ENCODE measurements at regions not wholly inside any gene's neighbourhood (a gene's known extent, or its start where the extent isn't known, plus 50 kb on each side); places are given as distances from the start of the nearest gene placed in this dataset.

GRCh38 chr2:35787302-35788031 lies 568.1 kb upstream of the CRIM1 start:
- H3K9me3 ChIP-seq (ENCODE audit: insufficient read depth, low read depth, low read length) = peaks cover 13% of the 10 kb centered on the region; the same call in 1 of the 2 replicates
- no peaks in the 10 kb centered on the region for H3K36me3 ChIP-seq (ENCODE audit: insufficient read depth, low read depth, low read length)

GRCh38 chr2:35785564-35785963 lies 570.0 kb upstream of the CRIM1 start:
- H3K36me3 ChIP-seq (ENCODE audit: insufficient read depth, low read depth, low read length) = no peaks in the 10 kb centered on the region
- no peak overlapping the region for H3K9ac ChIP-seq (ENCODE audit: low read depth, low read length)
- no peaks in the 10 kb centered on the region for H3K27me3 ChIP-seq (ENCODE audit: insufficient read depth, low read length)
- H3K27ac ChIP-seq (ENCODE audit: low read length) = no peak overlapping the region
- no peaks in the 10 kb centered on the region for H3K4me1 ChIP-seq (ENCODE audit: insufficient read depth, low read length)
- peaks cover 13% of the 10 kb centered on the region for H3K9me3 ChIP-seq (ENCODE audit: insufficient read depth, low read depth, low read length)
- no peak overlapping the region for H3K4me3 ChIP-seq (ENCODE audit: low read length)

More at GRCh38 chr2:35787302-35788031, 568.1 kb upstream of the CRIM1 start:
- H3K4me1 ChIP-seq (ENCODE audit: insufficient read depth, low read length) = no peaks in the 10 kb centered on the region; the same call in 1 of the 2 replicates
- no peak overlapping the region for H3K27ac ChIP-seq (ENCODE audit: low read length)
- H3K9ac ChIP-seq (ENCODE audit: low read depth, low read length) = no peak overlapping the region
- no peak overlapping the region for H3K4me3 ChIP-seq (ENCODE audit: low read length)
- no peaks in the 10 kb centered on the region for H3K27me3 ChIP-seq (ENCODE audit: insufficient read depth, low read length)

- Histone ChIP-seq H3K36me3 (ENCODE audit: insufficient read depth, low read depth, low read length) (no peaks in the 10 kb centered on the region), H3K27me3 (ENCODE audit: insufficient read depth, low read length) (no peaks in the 10 kb centered on the region), H3K4me3 (ENCODE audit: low read length) (no peak overlapping the region), H3K4me1 (ENCODE audit: insufficient read depth, low read length) (no peaks in the 10 kb centered on the region), H3K9me3 (ENCODE audit: insufficient read depth, low read depth, low read length) (peaks cover 13% of the 10 kb centered on the region), H3K27ac (ENCODE audit: low read length) (no peak overlapping the region), H3K9ac (ENCODE audit: low read depth, low read length) (no peak overlapping the region)
Observed at GRCh38 chr2:35784777-35785176, 570.8 kb upstream of the CRIM1 start.

GRCh38 chr2:35783723-35784122 lies 571.9 kb upstream of the CRIM1 start:
- Histone ChIP-seq H3K9me3 (ENCODE audit: insufficient read depth, low read depth, low read length) (peaks cover 13% of the 10 kb centered on the region), H3K9ac (ENCODE audit: low read depth, low read length) (no peak overlapping the region), H3K27ac (ENCODE audit: low read length) (no peak overlapping the region), H3K4me3 (ENCODE audit: low read length) (no peak overlapping the region), H3K36me3 (ENCODE audit: insufficient read depth, low read depth, low read length) (no peaks in the 10 kb centered on the region), H3K4me1 (ENCODE audit: insufficient read depth, low read length) (no peaks in the 10 kb centered on the region), H3K27me3 (ENCODE audit: insufficient read depth, low read length) (no peaks in the 10 kb centered on the region)

GRCh38 chr2:35741556-35741955 lies 614.0 kb upstream of the CRIM1 start:
- Histone ChIP-seq H3K9ac (ENCODE audit: low read depth, low read length) (no peak overlapping the region), H3K36me3 (ENCODE audit: insufficient read depth, low read depth, low read length) (no peaks in the 10 kb centered on the region), H3K9me3 (ENCODE audit: insufficient read depth, low read depth, low read length) (no peaks in the 10 kb centered on the region), H3K4me3 (ENCODE audit: low read length) (no peak overlapping the region), H3K27me3 (ENCODE audit: insufficient read depth, low read length) (no peaks in the 10 kb centered on the region), H3K4me1 (ENCODE audit: insufficient read depth, low read length) (no peaks in the 10 kb centered on the region; the same call in 1 of the 2 replicates), H3K27ac (ENCODE audit: low read length) (no peak overlapping the region)

- Histone ChIP-seq H3K27ac (ENCODE audit: low read length) (no peak overlapping the region), H3K9me3 (ENCODE audit: insufficient read depth, low read depth, low read length) (no peaks in the 10 kb centered on the region), H3K27me3 (ENCODE audit: insufficient read depth, low read length) (no peaks in the 10 kb centered on the region), H3K4me3 (ENCODE audit: low read length) (no peak overlapping the region), H3K36me3 (ENCODE audit: insufficient read depth, low read depth, low read length) (no peaks in the 10 kb centered on the region), H3K4me1 (ENCODE audit: insufficient read depth, low read length) (0 out of 2 replicates have a peak, but pooled peaks cover 2% of the 10 kb centered on the region), H3K9ac (ENCODE audit: low read depth, low read length) (no peak overlapping the region)
Observed at GRCh38 chr2:35731674-35732073, 623.9 kb upstream of the CRIM1 start.

- Histone ChIP-seq H3K27me3 (ENCODE audit: insufficient read depth, low read length) (no peaks in the 10 kb centered on the region), H3K4me1 (ENCODE audit: insufficient read depth, low read length) (no peaks in the 10 kb centered on the region), H3K36me3 (ENCODE audit: insufficient read depth, low read depth, low read length) (no peaks in the 10 kb centered on the region), H3K27ac (ENCODE audit: low read length) (no peak overlapping the region), H3K4me3 (ENCODE audit: low read length) (no peak overlapping the region), H3K9ac (ENCODE audit: low read depth, low read length) (no peak overlapping the region), H3K9me3 (ENCODE audit: insufficient read depth, low read depth, low read length) (no peaks in the 10 kb centered on the region)
Observed at GRCh38 chr2:35714883-35715282, 640.7 kb upstream of the CRIM1 start.

- no peak overlapping the region for H3K4me3 ChIP-seq (ENCODE audit: low read length)
- no peak overlapping the region for H3K9ac ChIP-seq (ENCODE audit: low read depth, low read length)
- H3K36me3 ChIP-seq (ENCODE audit: insufficient read depth, low read depth, low read length) = no peaks in the 10 kb centered on the region
- H3K4me1 ChIP-seq (ENCODE audit: insufficient read depth, low read length) = no peaks in the 10 kb centered on the region
- no peak overlapping the region for H3K27ac ChIP-seq (ENCODE audit: low read length)
- H3K27me3 ChIP-seq (ENCODE audit: insufficient read depth, low read length) = no peaks in the 10 kb centered on the region
- no peaks in the 10 kb centered on the region for H3K9me3 ChIP-seq (ENCODE audit: insufficient read depth, low read depth, low read length)
Observed at GRCh38 chr2:35708411-35708923, 647.1 kb upstream of the CRIM1 start.

GRCh38 chr2:35688309-35688708 lies 667.3 kb upstream of the CRIM1 start:
- Histone ChIP-seq H3K27ac (ENCODE audit: low read length) (no peak overlapping the region), H3K9me3 (ENCODE audit: insufficient read depth, low read depth, low read length) (no peaks in the 10 kb centered on the region), H3K36me3 (ENCODE audit: insufficient read depth, low read depth, low read length) (no peaks in the 10 kb centered on the region), H3K27me3 (ENCODE audit: insufficient read depth, low read length) (no peaks in the 10 kb centered on the region), H3K9ac (ENCODE audit: low read depth, low read length) (no peak overlapping the region), H3K4me1 (ENCODE audit: insufficient read depth, low read length) (no peaks in the 10 kb centered on the region), H3K4me3 (ENCODE audit: low read length) (no peak overlapping the region)

GRCh38 chr2:35651688-35652323 lies 703.8 kb upstream of the CRIM1 start:
- Histone ChIP-seq H3K4me1 (ENCODE audit: insufficient read depth, low read length) (no peaks in the 10 kb centered on the region), H3K4me3 (ENCODE audit: low read length) (no peak overlapping the region), H3K9ac (ENCODE audit: low read depth, low read length) (no peak overlapping the region), H3K36me3 (ENCODE audit: insufficient read depth, low read depth, low read length) (no peaks in the 10 kb centered on the region), H3K27ac (ENCODE audit: low read length) (no peak overlapping the region), H3K9me3 (ENCODE audit: insufficient read depth, low read depth, low read length) (no peaks in the 10 kb centered on the region), H3K27me3 (ENCODE audit: insufficient read depth, low read length) (no peaks in the 10 kb centered on the region)

- no peak overlapping the region for H3K27ac ChIP-seq (ENCODE audit: low read length)
- H3K27me3 ChIP-seq (ENCODE audit: insufficient read depth, low read length) = no peaks in the 10 kb centered on the region
- no peaks in the 10 kb centered on the region for H3K4me1 ChIP-seq (ENCODE audit: insufficient read depth, low read length)
- H3K4me3 ChIP-seq (ENCODE audit: low read length) = no peak overlapping the region
- no peak overlapping the region for H3K9ac ChIP-seq (ENCODE audit: low read depth, low read length)
- H3K9me3 ChIP-seq (ENCODE audit: insufficient read depth, low read depth, low read length) = no peaks in the 10 kb centered on the region
- no peaks in the 10 kb centered on the region for H3K36me3 ChIP-seq (ENCODE audit: insufficient read depth, low read depth, low read length)
Observed at GRCh38 chr2:35614640-35615039, 740.9 kb upstream of the CRIM1 start.

GRCh38 chr2:35606394-35606793 lies 749.2 kb upstream of the CRIM1 start:
- Histone ChIP-seq H3K9me3 (ENCODE audit: insufficient read depth, low read depth, low read length) (no peaks in the 10 kb centered on the region), H3K9ac (ENCODE audit: low read depth, low read length) (no peak overlapping the region), H3K4me1 (ENCODE audit: insufficient read depth, low read length) (no peaks in the 10 kb centered on the region), H3K27ac (ENCODE audit: low read length) (no peak overlapping the region), H3K36me3 (ENCODE audit: insufficient read depth, low read depth, low read length) (no peaks in the 10 kb centered on the region), H3K4me3 (ENCODE audit: low read length) (no peak overlapping the region), H3K27me3 (ENCODE audit: insufficient read depth, low read length) (no peaks in the 10 kb centered on the region)

All from iPS-20b (cell line).